ENCODE measurements at regions not wholly inside any gene's neighbourhood (a gene's known extent, or its start where the extent isn't known, plus 50 kb on each side); places are given as distances from the start of the nearest gene placed in this dataset.

DNA sequence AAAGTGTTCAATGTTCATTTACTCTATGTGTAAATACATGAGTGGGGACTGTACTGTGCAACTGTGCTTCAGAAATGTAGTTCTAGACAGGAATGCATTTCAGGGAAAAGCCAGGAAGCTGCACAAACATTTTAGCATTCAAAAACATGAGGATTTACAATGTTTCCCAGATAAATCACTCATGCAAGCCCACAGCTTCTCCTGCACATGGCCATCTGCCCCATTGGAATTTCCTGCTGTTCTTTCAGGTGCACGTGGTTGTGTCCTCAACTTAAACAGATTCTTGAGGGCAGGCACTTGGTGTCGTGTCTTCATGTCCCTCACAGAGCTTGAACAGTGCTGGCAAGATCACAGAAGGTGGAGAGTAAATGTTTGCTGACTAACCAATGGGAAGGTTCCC, 101.5 kb downstream of the UNC5CL start:
- DNase-seq, result no peak

DNA sequence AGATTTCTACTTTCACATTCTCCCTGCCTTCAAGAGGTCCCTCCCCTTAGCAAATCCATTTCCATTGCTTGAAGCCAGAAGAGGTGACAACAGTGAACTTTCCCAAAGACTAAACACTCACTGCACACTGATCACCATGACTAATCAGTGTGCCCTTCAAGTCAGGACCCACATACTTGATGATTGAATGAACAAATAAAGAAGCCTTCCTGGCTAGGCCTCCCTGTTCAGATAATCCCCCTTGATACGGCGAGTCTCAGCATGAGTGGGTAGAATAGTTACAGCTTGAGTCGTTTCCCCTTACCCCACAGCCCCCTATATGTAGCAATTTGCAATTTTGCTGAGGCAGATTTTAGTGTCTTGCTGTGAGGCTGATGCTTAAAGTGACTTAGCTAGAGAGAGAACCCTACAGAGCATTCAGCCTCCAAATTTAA, 102.2 kb downstream of the UNC5CL start:
- no peak for DNase-seq

DNA sequence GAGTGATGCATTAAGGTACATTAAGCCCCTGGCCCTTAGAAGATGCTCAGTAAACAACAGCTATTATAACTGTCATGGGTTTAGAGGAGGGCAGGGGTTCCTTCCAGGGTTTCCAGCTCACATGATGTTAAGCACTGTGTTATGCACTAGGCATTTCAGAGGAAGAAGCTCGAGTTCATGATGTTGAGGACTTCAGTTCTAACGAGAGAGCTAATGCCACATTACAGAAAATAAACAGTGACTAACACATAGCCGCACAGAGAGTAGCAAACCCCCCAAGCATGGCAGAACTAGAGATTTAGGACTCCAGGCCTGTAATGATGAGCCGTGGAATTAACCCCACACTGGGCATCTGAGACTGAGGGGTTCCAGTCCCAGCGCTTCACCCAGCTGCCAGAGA, 105.2 kb downstream of the UNC5CL start:
- DNase-seq, result no peak

DNA sequence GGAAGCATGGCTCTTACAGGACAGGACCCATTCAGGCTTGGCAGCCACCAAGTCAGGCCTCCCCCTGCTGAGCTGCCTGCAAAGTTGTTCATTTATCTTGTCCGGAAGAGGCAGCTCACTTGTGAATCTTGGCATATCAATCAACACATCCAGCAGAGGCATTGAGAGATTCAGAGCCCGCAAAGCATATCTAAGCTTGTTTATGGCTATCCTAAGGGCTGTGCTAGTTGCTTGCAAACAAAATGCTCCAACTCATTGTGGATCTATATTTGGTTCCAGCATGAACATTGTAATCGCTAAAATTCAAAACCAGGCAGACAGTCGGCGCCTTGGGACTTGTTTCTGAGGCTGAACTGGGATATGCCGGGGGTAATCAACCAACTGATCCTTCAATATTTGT, 106.1 kb downstream of the UNC5CL start:
- no peak for DNase-seq

DNA sequence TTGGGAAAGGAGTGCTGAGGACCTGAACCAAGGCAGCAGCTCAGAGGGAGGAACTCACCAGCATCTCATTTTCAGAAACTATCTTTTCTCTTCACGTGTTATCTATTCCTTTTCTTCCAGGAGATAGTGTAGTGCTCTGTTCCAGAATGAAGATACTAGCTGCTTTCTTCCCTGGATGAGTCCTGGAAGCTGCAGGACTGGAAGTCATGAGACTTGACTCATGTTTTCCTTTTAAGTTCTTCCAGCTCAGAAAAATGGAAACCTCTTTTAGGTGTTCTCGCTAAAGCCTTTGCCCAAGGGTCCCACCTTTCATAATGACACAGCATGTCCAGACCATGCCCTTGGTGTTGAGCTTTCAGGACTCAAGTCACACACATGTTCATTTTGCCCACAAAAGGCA, 106.7 kb downstream of the UNC5CL start:
- no peak for DNase-seq

DNA sequence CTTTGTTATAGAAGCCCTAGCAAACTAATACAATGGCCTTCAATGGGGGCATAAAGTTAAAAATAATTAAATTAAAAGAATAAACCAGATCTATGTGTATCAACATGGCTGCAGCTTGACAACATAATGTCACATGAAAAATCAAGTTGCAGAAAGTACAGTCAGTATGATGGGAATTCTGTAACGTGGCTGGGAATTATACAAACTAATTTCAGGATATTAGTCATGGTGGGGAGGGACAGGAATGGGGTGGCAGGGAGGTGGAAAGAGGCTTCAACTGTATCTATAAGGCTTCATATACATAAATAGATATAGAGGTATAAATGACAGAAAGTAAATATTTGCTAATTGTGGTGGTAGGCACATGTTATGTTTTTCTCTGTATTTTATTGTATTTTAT, 107.1 kb downstream of the UNC5CL start:
- no peak for DNase-seq

DNA sequence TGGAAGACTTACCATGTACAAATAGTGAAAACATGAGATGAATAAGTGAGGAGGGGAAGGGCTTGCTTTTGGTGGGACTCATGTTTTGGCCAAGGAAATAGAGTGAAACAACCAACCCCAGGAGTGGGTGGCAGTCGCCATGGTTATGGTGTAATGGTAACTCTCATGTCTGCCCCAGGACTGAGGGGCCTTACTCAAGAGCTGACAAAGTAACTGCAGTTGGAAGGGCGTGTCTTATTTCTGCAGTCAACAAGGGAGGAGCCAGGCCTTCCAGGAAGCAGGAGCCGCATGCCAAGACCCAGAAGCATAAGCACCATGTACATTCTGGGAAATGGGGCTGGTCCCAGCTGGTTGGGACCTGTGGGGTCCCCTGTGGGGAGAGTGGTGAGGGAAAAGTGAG, 108.5 kb downstream of the UNC5CL start:
- no peak for DNase-seq

DNA sequence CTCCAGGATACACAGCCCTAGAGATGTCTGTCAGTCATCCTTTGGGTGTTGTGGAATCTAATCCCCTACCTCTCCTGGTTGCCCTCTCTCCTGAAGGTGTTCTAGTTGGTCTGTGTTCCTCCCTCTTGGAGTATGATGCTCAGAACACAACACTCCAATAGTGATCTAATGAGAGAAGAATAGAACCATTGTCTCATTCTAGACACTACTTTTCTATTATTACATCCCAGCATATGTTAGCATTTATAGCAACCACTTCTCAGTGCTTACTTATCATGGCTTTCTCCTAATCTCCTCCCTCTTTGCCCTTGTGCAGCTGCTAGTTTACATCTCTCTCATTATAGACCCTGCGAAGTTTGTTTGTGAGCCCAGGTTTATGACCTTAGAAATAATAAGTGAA, 109.0 kb downstream of the UNC5CL start:
- no peak for DNase-seq

DNA sequence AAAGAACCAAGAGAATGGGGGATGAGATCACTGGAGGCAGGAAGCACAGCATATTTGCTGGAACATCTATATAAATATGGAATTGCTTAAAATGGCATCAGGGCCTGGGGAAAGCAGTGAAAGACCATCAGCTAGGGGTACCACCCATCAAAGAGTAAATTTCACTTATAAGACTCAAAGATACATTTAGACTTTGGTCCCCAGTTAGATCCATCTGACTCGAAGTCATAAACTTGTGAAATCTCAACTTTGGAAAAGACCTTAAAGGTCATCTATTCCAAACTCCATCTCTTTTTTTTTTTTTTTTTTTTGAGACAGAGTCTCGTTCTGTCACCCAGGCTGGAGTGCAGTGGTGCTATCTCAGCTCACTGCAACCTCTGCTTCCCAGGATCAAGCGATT, 109.8 kb downstream of the UNC5CL start:
- DNase-seq, result no peak

DNA sequence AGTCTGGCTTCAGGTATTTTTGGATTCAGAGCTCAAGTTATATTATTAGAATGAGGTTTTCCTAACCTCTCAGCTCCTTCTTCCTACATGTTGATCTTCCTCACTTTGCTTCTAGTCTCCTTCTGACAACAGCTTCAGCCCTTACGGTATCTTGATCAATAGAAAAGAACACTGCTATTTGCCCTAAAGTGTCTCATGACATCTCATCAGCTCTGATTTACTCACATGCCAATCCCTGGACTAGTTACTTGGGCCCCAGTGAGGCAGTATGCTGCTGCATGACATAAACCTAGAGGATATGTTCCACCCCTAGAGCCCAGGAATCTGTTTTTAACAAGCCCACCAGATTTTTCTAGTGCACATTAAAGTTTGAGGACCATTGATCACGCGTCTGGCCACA, 110.3 kb downstream of the UNC5CL start:
- no peak for DNase-seq

DNA sequence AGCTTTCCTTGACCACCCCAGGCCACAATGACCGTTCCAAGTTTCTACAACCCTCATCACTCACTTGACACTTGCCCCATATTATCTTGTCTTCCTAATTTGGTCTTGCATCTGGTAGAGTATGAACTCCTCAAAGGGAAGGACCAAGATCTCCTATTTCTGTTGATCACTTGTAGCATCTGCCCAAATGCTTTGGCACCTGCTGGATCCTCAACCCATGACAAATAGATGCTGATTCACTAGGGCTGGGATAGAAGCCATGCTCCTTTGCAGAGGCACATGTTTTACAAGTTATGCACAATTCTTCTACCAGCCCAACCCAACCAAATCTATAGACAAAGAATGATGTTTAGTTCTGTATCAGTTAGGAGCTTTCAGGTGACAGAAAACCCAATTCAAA, 110.7 kb downstream of the UNC5CL start:
- no peak for DNase-seq

DNA sequence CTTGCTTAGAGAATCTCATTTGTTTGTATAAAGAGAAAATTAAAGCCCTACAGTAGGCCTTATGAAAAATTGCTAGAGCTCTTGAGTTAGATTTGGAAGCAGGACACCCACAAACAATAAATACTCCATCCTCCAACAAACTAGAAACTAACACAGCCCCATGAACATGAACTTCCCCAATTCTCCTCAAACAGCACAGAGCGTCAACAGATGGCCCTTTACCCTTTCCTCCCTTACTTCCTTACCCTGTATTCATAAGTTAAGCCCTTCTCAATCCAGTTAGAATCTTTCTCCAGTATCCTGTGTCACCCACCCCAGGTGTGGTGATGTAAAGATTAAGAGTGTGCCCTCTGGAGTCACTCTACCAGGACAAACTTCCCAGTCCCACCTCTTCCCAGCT, 113.7 kb downstream of the UNC5CL start:
- peak; percentile 7 for DNase-seq

DNA sequence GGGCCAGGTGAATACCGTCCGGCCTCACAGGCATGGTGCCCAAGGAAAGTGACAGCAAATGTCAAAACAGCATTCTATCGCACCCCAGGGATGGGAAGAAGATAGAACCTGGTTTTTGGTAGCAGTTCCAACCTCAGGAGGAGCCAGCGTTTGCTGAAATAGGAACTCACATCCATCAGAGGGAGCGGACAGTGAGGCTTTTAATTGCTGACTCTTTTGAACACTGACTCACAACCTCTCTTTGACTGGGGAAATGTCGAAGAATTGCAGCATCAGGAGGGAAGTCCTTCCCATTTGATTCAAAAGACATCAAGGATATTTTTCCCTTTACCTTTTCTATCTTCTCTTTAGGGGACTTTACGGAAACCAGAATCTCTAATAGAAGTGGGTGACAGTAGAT, 114.2 kb downstream of the UNC5CL start:
- DNase-seq, result no peak

DNA sequence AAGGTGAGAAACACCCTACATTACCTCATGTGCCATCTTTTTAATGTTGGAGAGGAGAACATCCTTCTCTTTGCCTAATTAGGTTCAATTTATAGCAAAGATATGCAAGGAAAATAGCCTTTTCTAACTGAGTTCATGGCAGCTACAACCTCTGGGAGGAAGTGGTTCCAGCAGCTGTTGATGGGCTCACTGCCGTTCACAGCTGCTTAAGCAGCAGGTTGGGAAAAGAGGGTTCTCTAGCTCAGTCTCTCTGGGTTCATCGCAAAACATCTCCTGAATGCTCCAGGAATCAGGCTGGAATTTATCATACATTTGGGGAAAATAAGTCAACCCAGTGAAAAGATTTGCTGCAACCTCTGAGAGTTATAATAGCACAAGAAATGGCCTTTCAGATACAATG, 115.1 kb downstream of the UNC5CL start:
- DNase-seq, result no peak

DNA sequence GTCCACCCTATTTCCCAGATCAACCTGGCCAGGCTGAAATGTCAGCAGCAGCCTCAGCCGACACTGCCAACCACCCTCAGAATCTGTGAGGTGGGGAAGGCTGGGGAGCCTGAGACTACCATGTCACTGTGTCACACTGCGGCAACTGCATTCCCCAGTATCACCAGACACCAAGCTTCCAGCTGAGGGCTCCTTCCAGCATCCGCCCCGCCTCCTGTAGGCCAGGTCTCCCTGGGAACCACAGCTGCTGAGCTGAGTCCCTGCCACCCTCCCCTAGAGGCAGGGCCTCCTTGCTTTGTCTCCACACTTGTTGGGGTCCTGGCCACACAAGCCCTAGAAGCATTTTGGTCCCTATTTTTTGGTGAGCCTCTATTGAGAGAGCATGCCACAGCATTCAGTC, 115.7 kb downstream of the UNC5CL start:
- no peak for DNase-seq

DNA sequence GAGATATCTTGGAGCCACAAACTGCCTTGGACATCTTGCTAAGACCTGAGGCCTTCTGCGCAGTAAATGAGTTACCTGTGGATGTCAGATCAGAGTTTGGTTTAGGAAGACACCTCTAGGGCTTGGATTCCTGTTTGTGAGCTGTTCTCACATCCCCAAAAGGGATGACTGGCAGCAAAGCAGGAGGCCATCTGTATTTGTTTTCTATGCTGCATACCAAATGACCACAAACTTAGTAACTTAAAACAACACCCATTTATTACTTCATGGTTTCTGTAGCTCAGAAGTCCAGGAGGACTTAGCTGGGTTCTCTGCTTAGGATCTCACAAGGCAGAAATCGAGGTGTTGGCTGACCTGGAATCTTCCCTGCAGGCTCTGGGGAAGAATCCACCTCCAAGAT, 116.7 kb downstream of the UNC5CL start:
- no peak for DNase-seq

DNA sequence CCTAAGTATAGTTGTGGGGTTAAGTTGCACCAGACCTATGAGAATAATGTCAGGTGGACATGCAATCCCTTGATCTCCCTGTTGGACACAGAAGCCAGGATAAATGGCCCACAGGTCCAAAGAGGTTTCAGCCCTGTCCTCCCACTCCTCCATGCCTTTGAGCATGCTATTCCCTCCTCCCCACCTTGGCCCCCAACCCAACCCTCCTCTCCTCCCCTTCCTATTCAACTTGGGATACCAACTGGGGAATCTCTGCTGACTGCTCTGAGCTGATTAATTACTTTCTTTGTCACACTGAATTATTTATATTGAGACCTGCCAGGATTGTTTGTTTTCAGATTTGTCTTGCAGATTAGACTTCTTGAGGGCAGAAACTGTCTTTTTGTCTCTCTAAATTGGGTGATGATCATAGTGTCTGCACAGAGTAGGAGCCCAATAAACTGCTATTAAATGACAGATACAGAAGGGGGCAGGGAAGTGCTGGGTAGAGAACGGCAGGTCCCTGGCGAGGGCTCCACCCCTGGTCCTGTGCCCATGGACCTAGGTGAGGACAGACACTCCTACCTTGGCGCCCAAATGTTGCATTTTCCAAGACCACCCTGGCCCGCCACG, 120.9 kb downstream of the UNC5CL start:
- no peak for DNase-seq

DNA sequence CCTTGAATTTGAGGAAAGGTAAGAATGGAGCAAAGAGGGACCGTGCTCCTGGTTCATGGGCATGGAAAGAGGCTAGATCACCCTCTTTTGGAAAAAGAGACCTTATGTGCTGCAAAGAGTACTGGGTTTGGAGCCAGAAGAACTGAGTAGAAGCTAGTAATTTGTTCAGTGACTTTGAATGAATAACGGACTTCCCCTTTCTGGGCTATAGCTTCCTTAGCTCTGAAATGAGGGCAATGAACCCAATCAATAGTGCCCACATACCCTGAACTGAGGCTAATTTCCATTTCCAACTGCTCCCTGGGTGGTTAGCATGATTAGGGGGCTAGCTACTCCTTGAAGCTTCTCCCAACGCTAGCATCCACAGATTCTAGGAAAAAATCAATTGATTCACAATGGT, 121.4 kb downstream of the UNC5CL start:
- DNase-seq, result no peak

DNA sequence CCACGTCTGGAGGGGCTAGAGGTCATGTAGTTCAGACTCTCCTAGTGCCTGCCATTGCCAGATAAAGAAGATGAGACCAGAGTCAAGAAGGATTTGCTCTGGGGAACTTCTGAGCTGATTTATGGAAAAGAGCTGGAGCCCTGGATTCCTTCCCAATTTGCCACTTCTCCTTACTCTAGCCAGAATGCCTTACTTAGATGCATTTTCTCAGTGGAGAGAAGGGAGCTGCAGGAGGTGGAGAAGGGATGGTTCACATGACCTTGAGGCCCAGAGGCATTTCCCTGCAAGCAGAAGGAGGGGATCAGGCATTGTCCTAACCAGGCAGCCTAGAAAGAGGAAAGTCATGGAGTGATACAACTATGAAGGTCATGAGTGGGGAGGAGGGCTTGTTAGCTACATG, 122.2 kb downstream of the UNC5CL start:
- DNase-seq, result no peak

DNA sequence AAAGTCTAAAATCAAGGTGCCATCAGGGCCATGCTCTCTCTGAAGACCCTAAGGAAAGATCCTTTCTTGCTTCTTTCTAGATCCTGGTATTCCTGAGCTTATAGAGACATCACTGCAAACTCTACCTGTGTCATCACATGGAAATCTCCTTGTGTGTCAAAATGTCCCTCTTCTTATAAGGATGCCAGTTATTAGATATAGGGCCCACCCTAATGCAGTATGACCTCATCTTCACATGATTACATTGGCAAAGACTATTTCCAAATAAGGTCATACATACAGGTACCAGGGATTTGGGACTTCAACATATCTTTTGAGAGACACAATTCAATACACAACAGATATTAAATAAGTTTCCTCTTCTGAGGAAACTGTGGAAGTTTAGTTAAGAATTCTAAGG, 123.9 kb downstream of the UNC5CL start:
- DNase-seq, result no peak

DNA sequence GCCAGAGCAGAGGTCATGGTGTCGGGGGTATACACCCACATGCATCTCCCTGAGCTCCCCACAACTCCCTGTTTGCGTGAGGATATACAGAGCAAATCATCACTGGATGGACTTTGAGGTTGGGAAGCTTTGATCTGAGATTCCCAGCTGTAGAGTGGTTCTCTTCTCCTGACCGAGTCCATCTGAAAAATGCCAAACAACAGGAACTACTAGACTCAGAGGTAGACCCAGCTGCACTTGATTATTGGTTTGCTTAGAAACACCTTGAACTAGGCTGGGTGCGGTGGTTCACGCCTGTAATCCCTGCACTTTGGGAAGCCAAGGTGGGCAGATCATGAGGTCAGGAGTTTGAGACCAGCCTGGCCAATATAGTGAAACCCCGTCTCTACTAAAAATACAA, 125.0 kb downstream of the UNC5CL start:
- DNase-seq, result no peak

DNA sequence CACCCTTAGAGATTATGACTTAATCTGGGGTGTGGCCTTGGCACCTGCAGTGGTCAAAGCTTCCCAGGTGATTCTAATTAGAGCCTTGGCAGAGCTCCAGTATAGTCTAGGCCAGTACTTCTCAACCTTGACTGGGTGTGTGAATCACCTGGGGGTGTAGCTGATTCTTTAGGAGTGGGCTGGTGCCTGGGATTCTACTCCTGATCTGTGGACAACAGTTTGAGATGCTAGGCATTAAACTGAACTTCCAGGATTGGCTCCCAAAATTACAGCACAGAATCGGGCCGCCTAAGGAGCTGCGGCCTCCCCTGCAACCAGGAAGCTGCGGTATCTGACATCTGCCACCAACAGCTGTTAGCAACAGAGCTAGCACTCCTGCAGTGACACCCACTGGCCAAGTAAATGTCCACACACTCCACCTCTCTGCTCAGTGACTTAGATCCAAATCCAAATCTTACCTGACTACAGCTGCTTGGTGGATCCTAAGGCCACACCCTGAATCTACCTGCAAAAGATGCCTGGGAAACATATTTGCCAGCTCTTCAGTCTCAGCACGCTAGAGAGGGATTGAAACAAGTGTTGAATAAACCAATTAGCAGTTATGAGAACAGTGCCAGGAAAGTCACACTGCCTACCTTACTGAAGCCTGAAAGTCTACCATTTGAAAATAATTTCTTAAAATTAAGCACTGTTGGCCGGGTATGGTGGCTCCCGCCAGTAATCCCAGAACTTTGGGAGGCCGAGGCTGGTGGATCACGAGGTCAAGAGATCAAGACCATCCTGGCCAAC, 126.7 kb downstream of the UNC5CL start:
- DNase-seq, result peak; percentile 6

DNA sequence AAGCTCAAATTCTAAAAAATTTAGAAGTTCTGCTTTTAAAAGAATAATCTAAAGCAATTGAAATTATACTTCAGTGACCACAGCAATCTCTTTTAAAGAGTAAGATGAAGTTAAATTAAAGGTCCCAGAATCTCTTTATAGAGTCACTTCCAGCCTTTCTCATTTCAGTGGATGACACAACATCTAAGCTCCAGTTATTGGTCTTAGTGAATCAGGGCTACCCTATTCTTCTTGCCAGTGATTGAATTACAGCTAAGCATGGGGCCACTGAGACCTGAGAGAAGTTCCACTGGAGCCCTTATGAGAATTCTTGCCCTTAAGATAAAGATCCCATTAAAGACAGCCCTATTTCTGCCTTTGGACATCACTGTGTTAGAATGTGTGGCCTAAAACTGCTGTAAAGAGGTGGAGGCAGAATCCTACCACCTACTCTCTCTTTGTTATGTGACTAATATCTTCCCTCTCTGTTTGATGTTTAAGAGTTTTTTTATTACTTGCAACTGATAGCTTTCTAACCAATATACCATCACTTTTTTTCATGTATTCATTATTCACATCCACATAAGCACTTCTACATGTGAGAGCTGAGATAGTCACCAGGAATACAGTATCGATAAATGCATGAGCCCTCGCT, 128.6 kb downstream of the UNC5CL start:
- DNase-seq, result no peak

DNA sequence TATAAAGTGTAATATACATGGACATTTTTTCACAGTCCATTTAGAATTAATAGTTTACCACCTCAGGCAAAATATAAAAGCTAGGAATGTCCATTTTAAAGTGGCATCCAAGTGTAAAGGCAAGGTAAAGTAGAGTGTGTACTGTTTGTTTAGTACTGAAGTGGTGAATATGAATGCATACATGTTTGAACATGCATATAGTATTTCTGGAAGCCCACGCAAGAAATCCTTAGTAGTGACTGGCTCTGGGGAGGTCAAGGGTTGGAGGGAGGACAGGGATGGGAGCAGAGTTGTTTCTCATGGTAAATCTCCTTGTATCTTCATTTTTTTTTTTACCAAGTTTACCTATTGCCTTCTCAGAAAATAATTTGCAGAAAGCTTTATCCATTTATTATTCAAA, 129.2 kb downstream of the UNC5CL start:
- DNase-seq, result no peak

Data from GDM1 (cell line).